H1 (cell line): ENCODE measurements at regions not wholly inside any gene's neighbourhood (a gene's known extent, or its start where the extent isn't known, plus 50 kb on each side); places are given as distances from the start of the nearest gene placed in this dataset.

Source experiments
- BACH1 ChIP-seq: IDR thresholded peaks from 2 replicates; pipeline ENCODE4 v1.6.1; 2012; ENCODE audit warnings: low read length, improper control_type of control experiment
- KDM4A ChIP-seq: IDR thresholded peaks from one replicate; pipeline ENCODE4 v1.7.1; 2012; ENCODE audit warnings: low read depth, mild to moderate bottlenecking, moderate library complexity, low read length, inconsistent platforms; ENCODE audit not compliant: severe bottlenecking
- KDM5A ChIP-seq: fragments of 200-600 bp; IDR thresholded peaks from 2 replicates; pipeline ENCODE4 v1.7.1; 2012; ENCODE audit warnings: mild to moderate bottlenecking, low read length, inconsistent platforms, mixed read lengths
- RAD21 ChIP-seq, 2 experiments: IDR thresholded peaks in 1 of 2; conservative IDR thresholded peaks in 1 of 2; 2 replicates each; pipeline ENCODE4 v1.6.1; 2011; ENCODE audit warnings: low read depth in 2 of 2, low read length in 2 of 2, improper control_type of control experiment in 1 of 2, inconsistent platforms in 1 of 2, mild to moderate bottlenecking in 1 of 2, moderate library complexity in 1 of 2
- SAP30 ChIP-seq: fragments of 300-600 bp; sonication (generic); IDR thresholded peaks from 2 replicates; pipeline ENCODE4 v1.7.1; 2012; ENCODE audit warnings: low read length, moderate library complexity, mild to moderate bottlenecking, inconsistent platforms; ENCODE audit not compliant: insufficient read depth, insufficient replicate concordance
- SIRT6 ChIP-seq: IDR thresholded peaks from one replicate; pipeline ENCODE4 v1.7.1; 2012; ENCODE audit warnings: low read length, inconsistent platforms
- SRF ChIP-seq: IDR thresholded peaks from 2 replicates; pipeline ENCODE4 v1.6.1; 2011; ENCODE audit warnings: mild to moderate bottlenecking, low read depth, low read length, moderate library complexity
- SUZ12 ChIP-seq: fragments of 200-600 bp; sonication (generic); IDR thresholded peaks from 2 replicates; pipeline ENCODE4 v1.6.1; 2012; ENCODE audit warnings: mild to moderate bottlenecking, inconsistent platforms, low read length, moderate library complexity, mixed read lengths
- TAF1 ChIP-seq: IDR thresholded peaks from 2 replicates; pipeline ENCODE4 v1.6.1; 2011; ENCODE audit warnings: mild to moderate bottlenecking, low read depth, low read length
- TF ChIP-seq, protein P1 (sequence below): fragments of 300-600 bp; sonication (generic); IDR thresholded peaks from 2 replicates; pipeline ENCODE4 v1.7.1; 2012; ENCODE audit warnings: low read length, moderate library complexity, mild to moderate bottlenecking, inconsistent platforms; ENCODE audit not compliant: insufficient replicate concordance

DNA sequence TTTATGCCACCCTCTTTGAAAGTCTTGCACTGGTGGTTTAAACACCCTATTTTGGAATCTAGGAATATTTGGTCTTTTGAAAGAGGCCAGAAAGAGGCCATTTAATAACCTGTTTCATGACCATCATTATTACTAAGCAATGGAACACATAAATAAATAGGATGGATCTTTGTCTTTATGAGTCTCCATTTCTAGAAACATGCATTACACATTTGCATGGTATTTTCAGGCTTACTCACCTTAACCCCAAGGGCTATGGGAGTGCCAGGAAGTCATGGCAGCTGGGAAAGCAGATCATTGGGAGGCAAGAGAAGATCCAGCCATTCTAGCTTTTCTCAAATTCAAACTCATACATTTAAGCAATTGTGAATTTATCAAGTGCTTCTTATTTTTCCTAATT, 185.8 kb upstream of the POU2AF2 start (continued):
- TF ChIP-seq, protein P1, sequence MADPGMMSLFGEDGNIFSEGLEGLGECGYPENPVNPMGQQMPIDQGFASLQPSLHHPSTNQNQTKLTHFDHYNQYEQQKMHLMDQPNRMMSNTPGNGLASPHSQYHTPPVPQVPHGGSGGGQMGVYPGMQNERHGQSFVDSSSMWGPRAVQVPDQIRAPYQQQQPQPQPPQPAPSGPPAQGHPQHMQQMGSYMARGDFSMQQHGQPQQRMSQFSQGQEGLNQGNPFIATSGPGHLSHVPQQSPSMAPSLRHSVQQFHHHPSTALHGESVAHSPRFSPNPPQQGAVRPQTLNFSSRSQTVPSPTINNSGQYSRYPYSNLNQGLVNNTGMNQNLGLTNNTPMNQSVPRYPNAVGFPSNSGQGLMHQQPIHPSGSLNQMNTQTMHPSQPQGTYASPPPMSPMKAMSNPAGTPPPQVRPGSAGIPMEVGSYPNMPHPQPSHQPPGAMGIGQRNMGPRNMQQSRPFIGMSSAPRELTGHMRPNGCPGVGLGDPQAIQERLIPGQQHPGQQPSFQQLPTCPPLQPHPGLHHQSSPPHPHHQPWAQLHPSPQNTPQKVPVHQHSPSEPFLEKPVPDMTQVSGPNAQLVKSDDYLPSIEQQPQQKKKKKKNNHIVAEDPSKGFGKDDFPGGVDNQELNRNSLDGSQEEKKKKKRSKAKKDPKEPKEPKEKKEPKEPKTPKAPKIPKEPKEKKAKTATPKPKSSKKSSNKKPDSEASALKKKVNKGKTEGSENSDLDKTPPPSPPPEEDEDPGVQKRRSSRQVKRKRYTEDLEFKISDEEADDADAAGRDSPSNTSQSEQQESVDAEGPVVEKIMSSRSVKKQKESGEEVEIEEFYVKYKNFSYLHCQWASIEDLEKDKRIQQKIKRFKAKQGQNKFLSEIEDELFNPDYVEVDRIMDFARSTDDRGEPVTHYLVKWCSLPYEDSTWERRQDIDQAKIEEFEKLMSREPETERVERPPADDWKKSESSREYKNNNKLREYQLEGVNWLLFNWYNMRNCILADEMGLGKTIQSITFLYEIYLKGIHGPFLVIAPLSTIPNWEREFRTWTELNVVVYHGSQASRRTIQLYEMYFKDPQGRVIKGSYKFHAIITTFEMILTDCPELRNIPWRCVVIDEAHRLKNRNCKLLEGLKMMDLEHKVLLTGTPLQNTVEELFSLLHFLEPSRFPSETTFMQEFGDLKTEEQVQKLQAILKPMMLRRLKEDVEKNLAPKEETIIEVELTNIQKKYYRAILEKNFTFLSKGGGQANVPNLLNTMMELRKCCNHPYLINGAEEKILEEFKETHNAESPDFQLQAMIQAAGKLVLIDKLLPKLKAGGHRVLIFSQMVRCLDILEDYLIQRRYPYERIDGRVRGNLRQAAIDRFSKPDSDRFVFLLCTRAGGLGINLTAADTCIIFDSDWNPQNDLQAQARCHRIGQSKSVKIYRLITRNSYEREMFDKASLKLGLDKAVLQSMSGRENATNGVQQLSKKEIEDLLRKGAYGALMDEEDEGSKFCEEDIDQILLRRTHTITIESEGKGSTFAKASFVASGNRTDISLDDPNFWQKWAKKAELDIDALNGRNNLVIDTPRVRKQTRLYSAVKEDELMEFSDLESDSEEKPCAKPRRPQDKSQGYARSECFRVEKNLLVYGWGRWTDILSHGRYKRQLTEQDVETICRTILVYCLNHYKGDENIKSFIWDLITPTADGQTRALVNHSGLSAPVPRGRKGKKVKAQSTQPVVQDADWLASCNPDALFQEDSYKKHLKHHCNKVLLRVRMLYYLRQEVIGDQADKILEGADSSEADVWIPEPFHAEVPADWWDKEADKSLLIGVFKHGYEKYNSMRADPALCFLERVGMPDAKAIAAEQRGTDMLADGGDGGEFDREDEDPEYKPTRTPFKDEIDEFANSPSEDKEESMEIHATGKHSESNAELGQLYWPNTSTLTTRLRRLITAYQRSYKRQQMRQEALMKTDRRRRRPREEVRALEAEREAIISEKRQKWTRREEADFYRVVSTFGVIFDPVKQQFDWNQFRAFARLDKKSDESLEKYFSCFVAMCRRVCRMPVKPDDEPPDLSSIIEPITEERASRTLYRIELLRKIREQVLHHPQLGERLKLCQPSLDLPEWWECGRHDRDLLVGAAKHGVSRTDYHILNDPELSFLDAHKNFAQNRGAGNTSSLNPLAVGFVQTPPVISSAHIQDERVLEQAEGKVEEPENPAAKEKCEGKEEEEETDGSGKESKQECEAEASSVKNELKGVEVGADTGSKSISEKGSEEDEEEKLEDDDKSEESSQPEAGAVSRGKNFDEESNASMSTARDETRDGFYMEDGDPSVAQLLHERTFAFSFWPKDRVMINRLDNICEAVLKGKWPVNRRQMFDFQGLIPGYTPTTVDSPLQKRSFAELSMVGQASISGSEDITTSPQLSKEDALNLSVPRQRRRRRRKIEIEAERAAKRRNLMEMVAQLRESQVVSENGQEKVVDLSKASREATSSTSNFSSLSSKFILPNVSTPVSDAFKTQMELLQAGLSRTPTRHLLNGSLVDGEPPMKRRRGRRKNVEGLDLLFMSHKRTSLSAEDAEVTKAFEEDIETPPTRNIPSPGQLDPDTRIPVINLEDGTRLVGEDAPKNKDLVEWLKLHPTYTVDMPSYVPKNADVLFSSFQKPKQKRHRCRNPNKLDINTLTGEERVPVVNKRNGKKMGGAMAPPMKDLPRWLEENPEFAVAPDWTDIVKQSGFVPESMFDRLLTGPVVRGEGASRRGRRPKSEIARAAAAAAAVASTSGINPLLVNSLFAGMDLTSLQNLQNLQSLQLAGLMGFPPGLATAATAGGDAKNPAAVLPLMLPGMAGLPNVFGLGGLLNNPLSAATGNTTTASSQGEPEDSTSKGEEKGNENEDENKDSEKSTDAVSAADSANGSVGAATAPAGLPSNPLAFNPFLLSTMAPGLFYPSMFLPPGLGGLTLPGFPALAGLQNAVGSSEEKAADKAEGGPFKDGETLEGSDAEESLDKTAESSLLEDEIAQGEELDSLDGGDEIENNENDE: no peak
- no peak for TF ChIP-seq BACH1
- no peak for TF ChIP-seq KDM4A
- TF ChIP-seq TAF1: no peak
- TF ChIP-seq SIRT6: no peak
- TF ChIP-seq SRF: no peak
- TF ChIP-seq SUZ12: no peak
- no peak for TF ChIP-seq KDM5A
- no peak for TF ChIP-seq RAD21 (IDR thresholded peaks at IDR 0.05 in 1 of 2, conservative IDR thresholded peaks at IDR 0.05 in 1 of 2; ENCODE audit: low read depth in 2 of 2, low read length in 2 of 2)
- TF ChIP-seq SAP30: no peak
